Astrocyte (in vitro differentiated cells and primary cell): ENCODE measurements at regions not wholly inside any gene's neighbourhood (a gene's known extent, or its start where the extent isn't known, plus 50 kb on each side); places are given as distances from the start of the nearest gene placed in this dataset.

Source experiments
- DNase-seq: peaks from one replicate; pipeline ENCODE4 v3.0.0-alpha.2; 2010; ENCODE audit warnings: low read depth
- FAIRE-seq: peaks from 2 replicates; lab custom pipeline; 2011; peaks lifted over from hg19 to GRCh38; lab: Jason Lieb, UNC
- H2AFZ ChIP-seq: 2 replicates; pipeline ENCODE4 v1.6.0; 2012; ENCODE audit warnings: low read depth, low read length, inconsistent platforms
- H3K27ac ChIP-seq: 2 replicates; pipeline ENCODE4 v1.5.1; 2011; ENCODE audit warnings: low read depth, low read length, inconsistent platforms
- H3K27me3 ChIP-seq: 2 replicates; pipeline ENCODE4 v1.6.0; 2011; ENCODE audit warnings: low read length, inconsistent platforms; ENCODE audit not compliant: insufficient read depth
- H3K36me3 ChIP-seq: 2 replicates; pipeline ENCODE4 v1.5.1; 2011; ENCODE audit warnings: low read length, inconsistent platforms; ENCODE audit not compliant: insufficient read depth
- H3K4me1 ChIP-seq: 2 replicates; pipeline ENCODE4 v1.5.1; 2011; ENCODE audit warnings: low read length, inconsistent platforms; ENCODE audit not compliant: insufficient read depth
- H3K4me2 ChIP-seq: 2 replicates; pipeline ENCODE4 v1.6.0; 2012; ENCODE audit warnings: low read length, inconsistent platforms
- H3K4me3 ChIP-seq: 2 replicates; pipeline ENCODE4 v1.5.1; 2011; ENCODE audit warnings: low read depth, mild to moderate bottlenecking, low read length, inconsistent platforms; ENCODE audit not compliant: insufficient read depth
- H3K79me2 ChIP-seq: 2 replicates; pipeline ENCODE4 v1.6.0; 2012; ENCODE audit warnings: mild to moderate bottlenecking, low read length, inconsistent platforms; ENCODE audit not compliant: insufficient read depth
- H3K9ac ChIP-seq: 2 replicates; pipeline ENCODE4 v1.6.0; 2012; ENCODE audit warnings: mild to moderate bottlenecking, low read length, inconsistent platforms
- H3K9me3 ChIP-seq: 2 replicates; pipeline ENCODE4 v1.5.1; 2012; ENCODE audit warnings: low read depth, mild to moderate bottlenecking, low read length, inconsistent platforms; ENCODE audit not compliant: insufficient read depth
- H4K20me1 ChIP-seq: 2 replicates; pipeline ENCODE4 v1.6.0; 2012; ENCODE audit warnings: low read length, inconsistent platforms; ENCODE audit not compliant: insufficient read depth
- H3K27ac Mint-ChIP-seq: one replicate; pipeline ENCODE4 v1.8.0; 2021; ENCODE audit warnings: mild to moderate bottlenecking, mixed read lengths; ENCODE audit not compliant: unreplicated experiment
- H3K27me3 Mint-ChIP-seq: one replicate; pipeline ENCODE4 v1.8.0; 2021; ENCODE audit warnings: low read depth, mixed read lengths; ENCODE audit not compliant: unreplicated experiment
- H3K36me3 Mint-ChIP-seq: one replicate; pipeline ENCODE4 v1.8.0; 2021; ENCODE audit warnings: low read depth, mixed read lengths; ENCODE audit not compliant: unreplicated experiment
- H3K4me1 Mint-ChIP-seq: one replicate; pipeline ENCODE4 v1.8.0; 2021; ENCODE audit warnings: low read depth, mixed read lengths; ENCODE audit not compliant: unreplicated experiment
- H3K4me3 Mint-ChIP-seq: one replicate; pipeline ENCODE4 v1.8.0; 2021; ENCODE audit warnings: mild to moderate bottlenecking, moderate library complexity, mixed read lengths; ENCODE audit not compliant: unreplicated experiment
- H3K9me3 Mint-ChIP-seq: one replicate; pipeline ENCODE4 v1.8.0; 2021; ENCODE audit warnings: mild to moderate bottlenecking, mixed read lengths; ENCODE audit not compliant: unreplicated experiment
- EZH2 ChIP-seq: IDR thresholded peaks from 2 replicates; pipeline ENCODE4 v1.6.1; 2012; ENCODE audit warnings: mild to moderate bottlenecking, low read length, inconsistent platforms; ENCODE audit not compliant: insufficient read depth
- TF ChIP-seq, protein P1 (sequence below): IDR thresholded peaks from 2 replicates; pipeline ENCODE4 v1.5.1; 2011; ENCODE audit warnings: low read depth, mild to moderate bottlenecking, inconsistent platforms, low read length, moderate library complexity; ENCODE audit not compliant: insufficient read depth

GRCh38 chrX:25066131-25066530, 50.4 kb upstream of the ARX start:
- no peaks in the 10 kb centered on the region for H3K36me3 Mint-ChIP-seq
- no peak overlapping the region for H3K4me3 Mint-ChIP-seq
- H2AFZ ChIP-seq, result no peak overlapping the region
- no peaks in the 10 kb centered on the region for H3K36me3 ChIP-seq
- no peak overlapping the region for H3K27ac Mint-ChIP-seq
- no peaks in the 10 kb centered on the region for H3K27me3 ChIP-seq
- no peak overlapping the region for H3K27ac ChIP-seq
- H3K79me2 ChIP-seq, result no peaks in the 10 kb centered on the region
- H3K9ac ChIP-seq, result no peak overlapping the region
- FAIRE-seq, result no peak
- no peaks in the 10 kb centered on the region for H3K4me1 ChIP-seq
- H3K4me2 ChIP-seq, result no peak overlapping the region
- no peaks in the 10 kb centered on the region for H4K20me1 ChIP-seq
- H3K4me3 ChIP-seq, result no peak overlapping the region
- no peaks in the 10 kb centered on the region for H3K4me1 Mint-ChIP-seq
- H3K9me3 ChIP-seq, result no peaks in the 10 kb centered on the region
- TF ChIP-seq EZH2, result no peak
- TF ChIP-seq, protein P1, sequence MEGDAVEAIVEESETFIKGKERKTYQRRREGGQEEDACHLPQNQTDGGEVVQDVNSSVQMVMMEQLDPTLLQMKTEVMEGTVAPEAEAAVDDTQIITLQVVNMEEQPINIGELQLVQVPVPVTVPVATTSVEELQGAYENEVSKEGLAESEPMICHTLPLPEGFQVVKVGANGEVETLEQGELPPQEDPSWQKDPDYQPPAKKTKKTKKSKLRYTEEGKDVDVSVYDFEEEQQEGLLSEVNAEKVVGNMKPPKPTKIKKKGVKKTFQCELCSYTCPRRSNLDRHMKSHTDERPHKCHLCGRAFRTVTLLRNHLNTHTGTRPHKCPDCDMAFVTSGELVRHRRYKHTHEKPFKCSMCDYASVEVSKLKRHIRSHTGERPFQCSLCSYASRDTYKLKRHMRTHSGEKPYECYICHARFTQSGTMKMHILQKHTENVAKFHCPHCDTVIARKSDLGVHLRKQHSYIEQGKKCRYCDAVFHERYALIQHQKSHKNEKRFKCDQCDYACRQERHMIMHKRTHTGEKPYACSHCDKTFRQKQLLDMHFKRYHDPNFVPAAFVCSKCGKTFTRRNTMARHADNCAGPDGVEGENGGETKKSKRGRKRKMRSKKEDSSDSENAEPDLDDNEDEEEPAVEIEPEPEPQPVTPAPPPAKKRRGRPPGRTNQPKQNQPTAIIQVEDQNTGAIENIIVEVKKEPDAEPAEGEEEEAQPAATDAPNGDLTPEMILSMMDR, result no peak
- no peaks in the 10 kb centered on the region for H3K27me3 Mint-ChIP-seq
- no peak for DNase-seq
- no peaks in the 10 kb centered on the region for H3K9me3 Mint-ChIP-seq
